IMR-90 (cell line): ENCODE measurements at regions not wholly inside any gene's neighbourhood (a gene's known extent, or its start where the extent isn't known, plus 50 kb on each side); places are given as distances from the start of the nearest gene placed in this dataset.

ENCODE experiments used
- ATAC-seq: fragments of 200-7000 bp; cut with Tn5 transposase; 2 replicates; pipeline ENCODE4 v1.9.1; 2020; ENCODE audit warnings: low read depth, mild to moderate bottlenecking, moderate library complexity
- BruUV-seq: library from RNA; stranded (reverse); fragments of 400-500 nt; replicated peaks from 2 replicates; lab custom pipeline; 2021; lab: Mats Ljungman, UMichigan
- CTCF ChIA-PET: fragments of 300-600 bp; formaldehyde crosslinking; extraction: SDS; loops from one replicate; lab custom pipeline; 2021; ENCODE audit warnings: antibody characterized with exemption; lab: Yijun Ruan, JAX
- POLR2A ChIA-PET: fragments of 300-600 bp; sonication (Branson Sonifier 250); formaldehyde crosslinking; loops from one replicate; lab custom pipeline; 2022; ENCODE audit warnings: antibody characterized with exemption; ENCODE audit not compliant: unreplicated experiment; lab: Charles Lee
- DNase-seq: peaks from one replicate; pipeline ENCODE4 v3.0.0; 2013
- H2AFZ ChIP-seq: replicated peaks from 2 replicates; pipeline ENCODE3; 2013; ENCODE audit warnings: low read length, mild to moderate bottlenecking; ENCODE audit not compliant: poor library complexity
- H2AK5ac ChIP-seq: 2 replicates; pipeline ENCODE4 v1.6.1; 2013; ENCODE audit warnings: low read depth, low read length, inconsistent platforms
- H2AK9ac ChIP-seq: replicated peaks from 2 replicates; pipeline ENCODE3; 2013; ENCODE audit warnings: mild to moderate bottlenecking, low read depth, low read length, moderate library complexity; ENCODE audit not compliant: poor library complexity
- H2BK120ac ChIP-seq: 2 replicates; pipeline ENCODE4 v1.6.1; 2013; ENCODE audit warnings: low read depth, low read length, inconsistent platforms
- H2BK15ac ChIP-seq: 3 replicates; pipeline ENCODE4 v1.6.1; 2013; ENCODE audit warnings: low read depth, low read length, inconsistent platforms
- H2BK20ac ChIP-seq: 2 replicates; pipeline ENCODE4 v1.6.1; 2013; ENCODE audit warnings: low read depth, mild to moderate bottlenecking, inconsistent platforms, low read length, moderate library complexity
- H2BK5ac ChIP-seq: 2 replicates; pipeline ENCODE4 v1.6.1; 2013; ENCODE audit warnings: mild to moderate bottlenecking, low read depth, low read length, inconsistent platforms; ENCODE audit not compliant: poor library complexity, severe bottlenecking
- H3K14ac ChIP-seq: replicated peaks from 2 replicates; pipeline ENCODE4 v1.6.1; 2013; ENCODE audit warnings: low read depth, low read length, inconsistent platforms
- H3K18ac ChIP-seq: 2 replicates; pipeline ENCODE4 v1.6.1; 2013; ENCODE audit warnings: low read depth, low read length, control low read depth
- H3K23ac ChIP-seq: 2 replicates; pipeline ENCODE4 v1.6.1; 2013; ENCODE audit warnings: low read depth, low read length, inconsistent platforms
- H3K27ac ChIP-seq: 2 replicates; pipeline ENCODE4 v1.5.1; 2013; ENCODE audit warnings: mild to moderate bottlenecking, control low read depth, low read length; ENCODE audit not compliant: insufficient read depth
- H3K27me3 ChIP-seq: 2 replicates; pipeline ENCODE4 v1.6.1; 2013; ENCODE audit warnings: low read length; ENCODE audit not compliant: control insufficient read depth, insufficient read depth
- H3K36me3 ChIP-seq: 2 replicates; pipeline ENCODE4 v1.6.1; 2013; ENCODE audit warnings: low read length, mixed read lengths; ENCODE audit not compliant: control insufficient read depth, insufficient read depth
- H3K4ac ChIP-seq: 2 replicates; pipeline ENCODE4 v1.6.1; 2013; ENCODE audit warnings: low read depth, low read length, inconsistent platforms
- H3K4me1 ChIP-seq: 2 replicates; pipeline ENCODE4 v1.6.1; 2013; ENCODE audit warnings: low read length, mixed read lengths; ENCODE audit not compliant: control insufficient read depth, insufficient read depth
- H3K4me2 ChIP-seq: 2 replicates; pipeline ENCODE4 v1.6.1; 2013; ENCODE audit warnings: low read depth, mild to moderate bottlenecking, control low read depth, low read length, moderate library complexity
- H3K4me3 ChIP-seq: 2 replicates; pipeline ENCODE4 v1.5.1; 2013; ENCODE audit warnings: low read depth, mild to moderate bottlenecking, control low read depth, low read length, moderate library complexity; ENCODE audit not compliant: insufficient read depth
- H3K56ac ChIP-seq: 2 replicates; pipeline ENCODE4 v1.6.1; 2013; ENCODE audit warnings: low read length, inconsistent platforms; ENCODE audit not compliant: insufficient read depth; ENCODE audit errors: extremely low read depth
- H3K79me1 ChIP-seq, 2 experiments: 2 replicates each; pipeline ENCODE4 v1.6.1; 2013; ENCODE audit warnings: low read length in 2 of 2, inconsistent platforms in 1 of 2, low read depth in 1 of 2
- H3K9ac ChIP-seq: 2 replicates; pipeline ENCODE4 v1.6.1; 2013; ENCODE audit warnings: low read depth, low read length, control low read depth
- H3K9me1 ChIP-seq: 2 replicates; pipeline ENCODE4 v1.6.1; 2013; ENCODE audit warnings: low read length, inconsistent platforms; ENCODE audit not compliant: insufficient read depth
- H3K9me3 ChIP-seq: 2 replicates; pipeline ENCODE4 v1.6.1; 2013; ENCODE audit warnings: low read length; ENCODE audit not compliant: control insufficient read depth, insufficient read depth
- H4K20me1 ChIP-seq: 2 replicates; pipeline ENCODE4 v1.6.1; 2013; ENCODE audit warnings: low read length, inconsistent platforms; ENCODE audit not compliant: insufficient read depth
- H4K5ac ChIP-seq: 2 replicates; pipeline ENCODE4 v1.6.1; 2013; ENCODE audit warnings: mild to moderate bottlenecking, low read depth, low read length, control low read depth
- H4K8ac ChIP-seq, 2 experiments: 2 replicates each; pipeline ENCODE4 v1.6.1; 2013; ENCODE audit warnings: low read depth in 2 of 2, low read length in 2 of 2, control low read depth in 1 of 2, inconsistent platforms in 1 of 2
- H4K91ac ChIP-seq: 2 replicates; pipeline ENCODE4 v1.6.1; 2013; ENCODE audit warnings: low read depth, low read length, inconsistent platforms; ENCODE audit not compliant: insufficient read depth
- CEBPB ChIP-seq: IDR thresholded peaks from 2 replicates; pipeline ENCODE4 v1.6.1; 2012; ENCODE audit warnings: low read depth, low read length, improper control_type of control experiment
- RCOR1 ChIP-seq: IDR thresholded peaks from 2 replicates; pipeline ENCODE4 v1.6.1; 2012; ENCODE audit warnings: mild to moderate bottlenecking, low read length, improper control_type of control experiment; ENCODE audit not compliant: insufficient replicate concordance
- WGBS, 2 experiments: methylation state at CpG; one replicate each; pipeline versions ENCODE4 v1.1.5 to v1.1.7; 2013; ENCODE audit warnings: missing lambda C conversion rate in 2 of 2; ENCODE audit not compliant: insufficient read length in 1 of 2; ENCODE audit errors: extremely low coverage in 2 of 2; 5-methylcytosine and 5-hydroxymethylcytosine counted together
- dilution Hi-C: fragments of 300-500 bp; cut with HindIII; formaldehyde crosslinking; loops from one replicate; pipeline ENCODE4 v1.14.3; 2018; ENCODE audit warnings: low sequenced_read_pairs; ENCODE audit not compliant: unreplicated experiment
- in situ Hi-C: fragments of 300-500 bp; cut with MboI; formaldehyde crosslinking; loops from 3 replicates; pipeline ENCODE4 v1.14.3; 2019; ENCODE audit warnings: low sequenced_read_pairs, inconsistent platforms, mixed read lengths
- intact Hi-C: fragments of 100-400 bp; cut with micrococcal nuclease; formaldehyde crosslinking; loops from 2 replicates; pipeline ENCODE4 v1.10.0; 2022

GRCh38 chr15:66620744-66621344 lies 55.0 kb upstream of the LCTL start:
- ATAC-seq = no peak
- Histone ChIP-seq H3K9me3 (no peaks in the 10 kb centered on the region), H3K4me2 (no peak overlapping the region), H4K91ac (peak overlapping the region; percentile 5; the same call in 1 of the 2 replicates), H3K18ac (no peak overlapping the region), H2BK120ac (peak overlapping the region; percentile 16), H3K27ac (no peak overlapping the region), H3K14ac (no peak overlapping the region), H3K4me1 (peaks cover 15% of the 10 kb centered on the region), H2AK5ac (peak overlapping the region; percentile 59; the same call in 1 of the 2 replicates), H2BK15ac (0 out of 3 replicates have a peak overlapping the region, but pooled peaks have one; percentile 26), H2AK9ac (no peak overlapping the region), H3K27me3 (no peaks in the 10 kb centered on the region), H4K20me1 (no peaks in the 10 kb centered on the region), H3K79me1 (no peaks in the 10 kb centered on the region), H3K23ac (no peak overlapping the region), H3K9me1 (no peaks in the 10 kb centered on the region; the same call in 1 of the 2 replicates), H2AFZ (no peak overlapping the region), H4K5ac (no peak overlapping the region), H4K8ac (no peak overlapping the region), H3K4ac (peak overlapping the region; percentile 46; the same call in 1 of the 2 replicates), H3K4me3 (no peak overlapping the region), H3K36me3 (no peaks in the 10 kb centered on the region), H3K56ac (no peak overlapping the region), H3K9ac (no peak overlapping the region), H2BK20ac (no peak overlapping the region), H2BK5ac (no peak overlapping the region)
- no peak for TF ChIP-seq CEBPB
- TF ChIP-seq RCOR1 = peak; percentile 72
- no TSS peak for BruUV-seq
- ChIA-PET CTCF (interaction anchor here (1.1 kb wide), 1 partner anchor 10 kb away, joined by 3 read pairs; no protein-coding TSS in a partner anchor), POLR2A (no interaction called here)
- in situ Hi-C loops = no loop called here
- intact Hi-C loops = loop anchor here (5.0 kb wide), 1 partner anchor 166 kb away; no protein-coding TSS in a partner anchor
- dilution Hi-C loops = no loop called here
- no CpG with 5 or more reads among the region's 6 CpGs for WGBS, 2 experiments
- no peak for DNase-seq
